Lower lobe of right lung (tissue), 2 donors: ENCODE measurements at regions not wholly inside any gene's neighbourhood (a gene's known extent, or its start where the extent isn't known, plus 50 kb on each side); places are given as distances from the start of the nearest gene placed in this dataset.

Experiments used
- ATAC-seq, 2 donors: fragments of 200-7000 bp; cut with Tn5 transposase; one replicate each; pipeline ENCODE4 v1.9.1; 2020 to 2022; ENCODE audit warnings: mild to moderate bottlenecking in 2 of 2, moderate library complexity in 2 of 2
- DNase-seq: peaks from one replicate; pipeline ENCODE4 v3.0.0-alpha.2; 2020
- H3K27ac ChIP-seq: fragments of 200-600 bp; one replicate; pipeline ENCODE4 v1.8.0; 2022
- H3K27me3 ChIP-seq: fragments of 200-600 bp; one replicate; pipeline ENCODE4 v1.8.0; 2022; ENCODE audit warnings: low read depth
- H3K36me3 ChIP-seq: fragments of 200-600 bp; one replicate; pipeline ENCODE4 v1.8.0; 2022; ENCODE audit warnings: mild to moderate bottlenecking
- H3K4me1 ChIP-seq: fragments of 200-600 bp; one replicate; pipeline ENCODE4 v1.8.0; 2022
- H3K4me3 ChIP-seq: fragments of 200-600 bp; one replicate; pipeline ENCODE4 v1.8.0; 2022; ENCODE audit warnings: mild to moderate bottlenecking
- H3K9me3 ChIP-seq: fragments of 200-600 bp; one replicate; pipeline ENCODE4 v1.8.0; 2022
- intact Hi-C: fragments of 100-400 bp; cut with DNase I; formaldehyde crosslinking; loops from one replicate; pipeline ENCODE4 v1.11.0; 2022
- TF ChIP-seq, protein P1 (sequence below): fragments of 200-600 bp; IDR thresholded peaks from one replicate; pipeline ENCODE4 v1.8.0; 2022; ENCODE audit warnings: antibody characterized with exemption, mild to moderate bottlenecking
- donor health status: DM: no; HTN: yes; CAD: no; lungs with severe emphysema.

DNA sequence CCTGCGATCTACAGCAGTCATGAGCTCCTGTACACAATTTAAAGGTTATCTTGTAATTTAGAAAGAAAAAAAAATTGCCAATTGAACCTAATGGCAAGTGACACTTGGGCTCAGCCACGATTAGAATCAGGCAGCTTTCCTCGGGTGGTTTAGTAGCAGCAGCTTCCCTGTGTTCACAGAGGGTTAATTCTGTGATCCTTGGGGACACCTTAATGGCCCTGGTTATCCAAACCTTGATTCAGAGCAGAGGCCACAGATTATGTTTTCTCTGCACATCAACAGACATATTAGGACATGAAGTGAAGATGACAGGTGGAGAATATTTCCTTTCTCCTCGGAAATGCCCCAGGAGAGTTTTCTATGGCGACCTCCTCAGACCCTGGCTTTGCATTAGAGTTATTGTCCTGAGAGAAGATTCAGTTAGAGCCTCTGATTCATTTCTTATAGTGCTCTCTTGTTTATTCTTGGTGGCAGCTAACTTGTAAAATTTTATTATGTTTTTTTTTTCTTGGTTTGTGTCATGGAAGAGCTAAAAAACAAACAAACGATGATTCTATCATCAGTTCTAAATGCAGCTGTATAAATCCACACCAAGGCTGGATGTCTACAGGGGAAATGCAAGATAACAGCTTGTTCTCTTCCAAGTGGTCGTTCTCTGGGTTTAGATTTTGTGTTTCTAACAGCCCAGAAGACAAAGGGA is 351.2 kb upstream of the DYNLRB2 start:
- Histone ChIP-seq H3K9me3 (no peaks in the 10 kb centered on the region), H3K27me3 (no peaks in the 10 kb centered on the region), H3K4me1 (no peaks in the 10 kb centered on the region), H3K4me3 (no peak overlapping the region), H3K36me3 (no peaks in the 10 kb centered on the region), H3K27ac (no peak overlapping the region)
- intact Hi-C loops, result no loop called here
- DNase-seq (no peak), ATAC-seq (no peak)
- TF ChIP-seq, protein P1, sequence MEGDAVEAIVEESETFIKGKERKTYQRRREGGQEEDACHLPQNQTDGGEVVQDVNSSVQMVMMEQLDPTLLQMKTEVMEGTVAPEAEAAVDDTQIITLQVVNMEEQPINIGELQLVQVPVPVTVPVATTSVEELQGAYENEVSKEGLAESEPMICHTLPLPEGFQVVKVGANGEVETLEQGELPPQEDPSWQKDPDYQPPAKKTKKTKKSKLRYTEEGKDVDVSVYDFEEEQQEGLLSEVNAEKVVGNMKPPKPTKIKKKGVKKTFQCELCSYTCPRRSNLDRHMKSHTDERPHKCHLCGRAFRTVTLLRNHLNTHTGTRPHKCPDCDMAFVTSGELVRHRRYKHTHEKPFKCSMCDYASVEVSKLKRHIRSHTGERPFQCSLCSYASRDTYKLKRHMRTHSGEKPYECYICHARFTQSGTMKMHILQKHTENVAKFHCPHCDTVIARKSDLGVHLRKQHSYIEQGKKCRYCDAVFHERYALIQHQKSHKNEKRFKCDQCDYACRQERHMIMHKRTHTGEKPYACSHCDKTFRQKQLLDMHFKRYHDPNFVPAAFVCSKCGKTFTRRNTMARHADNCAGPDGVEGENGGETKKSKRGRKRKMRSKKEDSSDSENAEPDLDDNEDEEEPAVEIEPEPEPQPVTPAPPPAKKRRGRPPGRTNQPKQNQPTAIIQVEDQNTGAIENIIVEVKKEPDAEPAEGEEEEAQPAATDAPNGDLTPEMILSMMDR, result no peak

DNA sequence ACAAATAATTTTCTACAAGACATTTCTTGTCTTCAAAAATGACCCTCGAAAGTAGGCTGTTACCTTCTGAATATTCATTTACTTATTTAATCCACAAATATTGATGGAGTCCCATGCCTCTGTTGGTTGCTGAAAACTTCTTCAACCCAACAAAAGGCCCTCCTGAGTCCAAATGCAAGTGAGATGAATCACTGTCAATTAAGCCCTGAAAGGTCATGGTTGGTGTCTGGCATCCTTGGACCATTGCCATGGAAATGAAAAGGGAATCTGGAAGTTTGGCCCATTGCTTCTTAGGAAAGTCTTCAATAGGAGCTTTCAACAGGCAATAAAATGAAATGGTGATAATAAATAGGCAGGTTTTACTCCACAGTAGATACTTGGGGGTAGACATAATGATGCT is 364.7 kb upstream of the DYNLRB2 start:
- Histone ChIP-seq H3K4me3 (no peak overlapping the region), H3K27me3 (no peaks in the 10 kb centered on the region), H3K4me1 (no peaks in the 10 kb centered on the region), H3K36me3 (no peaks in the 10 kb centered on the region), H3K9me3 (no peaks in the 10 kb centered on the region), H3K27ac (no peak overlapping the region)
- DNase-seq, result no peak
- intact Hi-C loops, result no loop called here
- no peak for ATAC-seq
- TF ChIP-seq, protein P1, result no peak

DNA sequence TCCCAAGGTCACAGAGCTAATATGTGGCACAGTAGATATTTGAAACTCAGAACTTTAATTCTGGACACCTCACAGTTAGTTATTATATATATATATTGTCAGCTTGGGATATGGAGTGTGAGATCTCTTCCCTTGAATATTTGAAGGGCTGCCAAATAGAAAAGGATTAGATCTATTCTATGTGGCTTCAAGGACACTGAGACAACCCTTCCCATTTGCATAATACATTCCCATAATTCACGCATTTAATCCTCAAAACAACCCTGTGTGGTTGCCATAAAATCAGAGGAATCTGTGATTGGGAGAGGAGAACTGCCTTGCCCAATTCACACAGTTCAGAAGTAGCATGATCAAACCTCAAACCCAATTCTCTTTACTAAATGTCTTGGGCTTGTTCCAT is 365.8 kb upstream of the DYNLRB2 start:
- intact Hi-C loops, result no loop called here
- Histone ChIP-seq H3K27me3 (no peaks in the 10 kb centered on the region), H3K4me3 (no peak overlapping the region), H3K27ac (no peak overlapping the region), H3K9me3 (no peaks in the 10 kb centered on the region), H3K36me3 (no peaks in the 10 kb centered on the region), H3K4me1 (no peaks in the 10 kb centered on the region)
- DNase-seq (no peak), ATAC-seq (no peak)
- TF ChIP-seq, protein P1, result no peak

DNA sequence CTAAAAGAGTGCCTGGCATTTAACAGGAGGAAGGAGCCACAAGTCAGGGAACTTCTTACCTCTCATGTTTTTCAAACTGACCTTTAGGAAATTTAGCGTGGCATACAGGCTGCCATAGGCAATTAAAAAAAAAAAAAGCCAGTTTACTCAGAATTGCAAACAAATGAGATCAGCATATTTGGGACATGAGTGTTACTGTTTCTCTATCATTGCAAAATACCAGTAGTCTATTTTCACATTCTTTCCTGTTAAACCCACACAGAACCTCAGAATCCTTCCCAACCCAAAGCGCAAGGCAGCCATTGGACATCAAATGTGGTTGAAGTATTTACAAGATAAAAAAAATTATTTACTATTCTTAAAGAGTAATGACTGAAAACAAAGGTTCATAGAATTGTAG is 366.4 kb upstream of the DYNLRB2 start:
- Histone ChIP-seq H3K36me3 (no peaks in the 10 kb centered on the region), H3K4me1 (no peaks in the 10 kb centered on the region), H3K4me3 (no peak overlapping the region), H3K9me3 (no peaks in the 10 kb centered on the region), H3K27me3 (no peaks in the 10 kb centered on the region), H3K27ac (no peak overlapping the region)
- TF ChIP-seq, protein P1, result no peak
- intact Hi-C loops, result no loop called here
- DNase-seq (no peak), ATAC-seq (no peak)

DNA sequence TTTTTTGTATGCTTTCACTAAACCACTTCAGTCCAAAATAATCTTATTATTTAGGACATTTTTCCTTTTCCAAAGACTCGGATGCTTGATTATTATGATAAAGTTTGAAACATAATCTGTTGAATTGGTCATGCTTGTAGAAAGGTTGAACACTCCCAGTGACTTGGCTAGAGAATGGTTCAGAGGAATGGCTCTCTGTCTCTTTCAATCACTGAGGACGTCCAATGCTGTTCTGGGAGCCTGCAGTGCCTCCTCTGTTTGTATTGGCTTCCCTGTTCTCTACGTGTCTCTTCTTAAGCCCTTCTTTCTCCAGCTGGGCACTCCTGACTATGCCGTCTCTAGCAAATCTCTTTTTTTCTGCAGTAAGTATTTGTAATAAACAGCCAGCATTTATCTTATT is 369.0 kb upstream of the DYNLRB2 start:
- TF ChIP-seq, protein P1, result no peak

More for the DNA sequence above, 369.0 kb upstream of the DYNLRB2 start:
- no peaks in the 10 kb centered on the region for H3K27me3 ChIP-seq
- H3K4me1 ChIP-seq, result no peaks in the 10 kb centered on the region
- H3K9me3 ChIP-seq, result no peaks in the 10 kb centered on the region
- H3K4me3 ChIP-seq, result no peak overlapping the region
- no peaks in the 10 kb centered on the region for H3K36me3 ChIP-seq
- no peak for ATAC-seq
- intact Hi-C loops, result no loop called here
- DNase-seq, result no peak
- H3K27ac ChIP-seq, result no peak overlapping the region
